HG03558 (cell line): ENCODE measurements at regions not wholly inside any gene's neighbourhood (a gene's known extent, or its start where the extent isn't known, plus 50 kb on each side); places are given as distances from the start of the nearest gene placed in this dataset.
"Not testable (repeated sequence)": the region's sequence is repeated elsewhere in the genome, so short reads cannot be mapped to it uniquely, and the experiment has no call there.

Experiments
- ATAC-seq: cut with Tn5 transposase; IDR thresholded peaks from one replicate; pipeline ENCODE4 v1.9.1; 2021; ENCODE audit warnings: moderate number of reproducible peaks; ENCODE audit not compliant: unreplicated experiment; ENCODE audit errors: extremely low read depth

GRCh38 chr4:4090720-4091119 is 136.0 kb downstream of the OTOP1 start:
- ATAC-seq = not testable (repeated sequence)

- not testable (repeated sequence) for ATAC-seq
Observed at GRCh38 chr4:4092159-4092558, 134.6 kb downstream of the OTOP1 start.

- not testable (repeated sequence) for ATAC-seq
Observed at GRCh38 chr4:4099610-4100009, 127.1 kb downstream of the OTOP1 start.

GRCh38 chr4:4106923-4107322 is 119.8 kb downstream of the OTOP1 start:
- not testable (repeated sequence) for ATAC-seq

GRCh38 chr4:4107411-4108107 is 119.2 kb downstream of the OTOP1 start:
- not testable (repeated sequence) for ATAC-seq

GRCh38 chr4:4115381-4115780 is 111.3 kb downstream of the OTOP1 start:
- not testable (repeated sequence) for ATAC-seq

GRCh38 chr4:4116901-4117300 is 109.8 kb downstream of the OTOP1 start:
- ATAC-seq = not testable (repeated sequence)

- ATAC-seq = not testable (repeated sequence)
Observed at GRCh38 chr4:4134368-4134767, 92.4 kb downstream of the OTOP1 start.

GRCh38 chr4:4136621-4137020 is 90.1 kb downstream of the OTOP1 start:
- not testable (repeated sequence) for ATAC-seq
